GM23338 (cell line): ENCODE measurements at regions not wholly inside any gene's neighbourhood (a gene's known extent, or its start where the extent isn't known, plus 50 kb on each side); places are given as distances from the start of the nearest gene placed in this dataset.

Source experiments
- ATAC-seq: fragments of 200-7000 bp; cut with Tn5 transposase; 3 replicates; pipeline ENCODE4 v1.9.1; 2020
- DNase-seq: peaks from one replicate; pipeline ENCODE4 v3.0.0-alpha.2; 2015; ENCODE audit warnings: low spot score
- H2AFZ ChIP-seq: fragments of 200-600 bp; sonication (generic); 2 replicates; pipeline ENCODE4 v1.8.0; 2016; ENCODE audit warnings: antibody characterized with exemption, mild to moderate bottlenecking, moderate library complexity
- H3F3A ChIP-seq: fragments of 200-600 bp; sonication (generic); replicated peaks from 2 replicates; pipeline ENCODE4 v1.8.0; 2017; ENCODE audit warnings: antibody characterized with exemption, mixed run types, low read depth
- H3K27ac ChIP-seq: fragments of 200-600 bp; sonication (generic); 2 replicates; pipeline ENCODE4 v1.6.1; 2016; ENCODE audit warnings: low read depth
- H3K27me3 ChIP-seq: fragments of 200-600 bp; sonication (generic); 2 replicates; pipeline ENCODE4 v1.8.0; 2016; ENCODE audit warnings: mild to moderate bottlenecking, mixed run types, moderate library complexity; ENCODE audit not compliant: insufficient read depth
- H3K36me3 ChIP-seq: fragments of 200-600 bp; sonication (generic); 2 replicates; pipeline ENCODE4 v1.8.0; 2016; ENCODE audit warnings: mild to moderate bottlenecking; ENCODE audit not compliant: insufficient read depth
- H3K4me1 ChIP-seq: fragments of 200-600 bp; sonication (generic); 2 replicates; pipeline ENCODE4 v1.8.0; 2016; ENCODE audit warnings: mild to moderate bottlenecking, moderate library complexity; ENCODE audit not compliant: insufficient read depth
- H3K4me2 ChIP-seq: fragments of 200-600 bp; sonication (generic); 2 replicates; pipeline ENCODE4 v1.7.1; 2017; ENCODE audit warnings: mixed run types
- H3K4me3 ChIP-seq: fragments of 200-600 bp; sonication (generic); 2 replicates; pipeline ENCODE4 v1.6.1; 2016; ENCODE audit warnings: mixed run types
- H3K79me2 ChIP-seq: fragments of 200-600 bp; sonication (generic); replicated peaks from 2 replicates; pipeline ENCODE4 v1.8.0; 2017; ENCODE audit warnings: mild to moderate bottlenecking; ENCODE audit not compliant: insufficient read depth
- H3K9me2 ChIP-seq: fragments of 200-600 bp; sonication (generic); 2 replicates; pipeline ENCODE4 v1.8.0; 2017; ENCODE audit not compliant: insufficient read depth
- H4K20me1 ChIP-seq: fragments of 200-600 bp; sonication (generic); replicated peaks from 2 replicates; pipeline ENCODE4 v1.8.0; 2017; ENCODE audit warnings: mild to moderate bottlenecking; ENCODE audit not compliant: insufficient read depth
- H3K27ac Mint-ChIP-seq: 2 replicates; pipeline ENCODE4 v1.8.0; 2020; ENCODE audit warnings: inconsistent platforms, mild to moderate bottlenecking, moderate library complexity, mixed read lengths
- H3K27me3 Mint-ChIP-seq: 3 replicates; pipeline ENCODE4 v1.8.0; 2022; ENCODE audit warnings: low read depth, mild to moderate bottlenecking, moderate library complexity, mixed read lengths, inconsistent platforms; ENCODE audit not compliant: insufficient read depth, poor library complexity
- H3K36me3 Mint-ChIP-seq: 3 replicates; pipeline ENCODE4 v1.8.0; 2021; ENCODE audit warnings: low read depth, mild to moderate bottlenecking, inconsistent platforms, moderate library complexity, mixed read lengths
- H3K4me1 Mint-ChIP-seq: 3 replicates; pipeline ENCODE4 v1.8.0; 2020; ENCODE audit warnings: mild to moderate bottlenecking, inconsistent platforms, mixed read lengths
- H3K4me3 Mint-ChIP-seq: 3 replicates; pipeline ENCODE4 v1.8.0; 2021; ENCODE audit warnings: moderate library complexity, mild to moderate bottlenecking, inconsistent platforms, mixed read lengths
- H3K9me3 Mint-ChIP-seq: 3 replicates; pipeline ENCODE4 v1.8.0; 2020; ENCODE audit warnings: moderate library complexity, mild to moderate bottlenecking, inconsistent platforms, mixed read lengths
- CREB1 ChIP-seq: fragments of 250-450 bp; sonication (Bioruptor Pico); IDR thresholded peaks from 2 replicates; pipeline ENCODE4 v1.5.0; 2020; ENCODE audit warnings: low read depth, mild to moderate bottlenecking, moderate library complexity
- EZH2 ChIP-seq: fragments of 200-600 bp; sonication (generic); IDR thresholded peaks from one replicate; pipeline ENCODE4 v1.8.0; 2017; ENCODE audit warnings: antibody characterized with exemption, mild to moderate bottlenecking, low read depth; ENCODE audit not compliant: unreplicated experiment
- EZH2phosphoT487 ChIP-seq: fragments of 200-600 bp; sonication (generic); IDR thresholded peaks from one replicate; pipeline ENCODE4 v1.8.1; 2018; ENCODE audit warnings: antibody characterized with exemption; ENCODE audit not compliant: unreplicated experiment
- JUNB ChIP-seq: IDR thresholded peaks from one replicate; pipeline ENCODE4 v1.6.1; 2016; ENCODE audit warnings: antibody characterized with exemption; ENCODE audit not compliant: unreplicated experiment
- NANOG ChIP-seq: IDR thresholded peaks from 2 replicates; pipeline ENCODE4 v1.6.1; 2016; ENCODE audit warnings: antibody characterized with exemption, borderline replicate concordance
- POLR2AphosphoS5 ChIP-seq: IDR thresholded peaks from 2 replicates; pipeline ENCODE4 v1.6.1; 2016; ENCODE audit warnings: antibody characterized with exemption, low read depth
- STAT1 ChIP-seq: IDR thresholded peaks from one replicate; pipeline ENCODE4 v1.6.1; 2016; ENCODE audit warnings: antibody characterized with exemption; ENCODE audit not compliant: unreplicated experiment
- ZNF114 ChIP-seq: fragments of 250-450 bp; sonication (Bioruptor Pico); IDR thresholded peaks from 2 replicates; pipeline ENCODE4 v1.5.0; 2020; ENCODE audit warnings: mild to moderate bottlenecking, moderate library complexity
- ZNF331 ChIP-seq: fragments of 250-450 bp; sonication (Bioruptor Pico); IDR thresholded peaks from 2 replicates; pipeline ENCODE4 v1.5.0; 2020; ENCODE audit warnings: low read depth, mild to moderate bottlenecking, moderate library complexity
- TF ChIP-seq, protein P1 (sequence below): IDR thresholded peaks from one replicate; pipeline ENCODE4 v1.6.1; 2018; ENCODE audit warnings: antibody characterized with exemption; ENCODE audit not compliant: unreplicated experiment
- TF ChIP-seq, protein P2 (sequence below): IDR thresholded peaks from 2 replicates; pipeline ENCODE4 v1.6.1; 2016; ENCODE audit warnings: antibody characterized with exemption
- TF ChIP-seq, protein P3 (sequence below): fragments of 250-450 bp; sonication (Bioruptor Pico); IDR thresholded peaks from 2 replicates; pipeline ENCODE4 v1.5.0; 2020; ENCODE audit warnings: mild to moderate bottlenecking, moderate library complexity
- TF ChIP-seq, protein P4 (sequence below), 2 experiments: fragments of 200-600 bp in 1 of 2; sonication (generic) in 1 of 2; conservative IDR thresholded peaks; 2 replicates each; pipeline versions ENCODE4 v1.5.1 to v1.6.1; 2016 to 2017; ENCODE audit warnings: antibody characterized with exemption in 2 of 2, low read depth in 2 of 2, mild to moderate bottlenecking in 2 of 2, moderate library complexity in 1 of 2

DNA sequence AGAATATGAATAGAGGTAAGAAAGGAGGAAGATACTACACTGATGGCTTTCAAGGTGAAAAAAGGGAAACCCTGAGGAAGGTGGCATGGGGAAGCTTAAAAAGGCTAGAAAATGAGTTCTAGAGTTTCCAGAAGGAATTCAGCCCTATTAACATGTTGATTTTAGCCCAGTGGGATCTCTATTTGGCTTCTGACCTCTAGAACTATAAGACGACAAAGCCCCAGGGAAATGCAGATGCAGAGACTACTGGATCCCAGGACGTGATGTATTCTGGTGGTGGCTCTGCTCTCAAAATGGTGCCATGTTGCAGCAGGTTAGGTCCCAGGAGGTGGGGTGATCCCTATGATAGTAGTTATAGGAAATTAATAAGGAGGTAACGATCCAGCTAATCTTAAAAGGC is 120.4 kb downstream of the TMA16 start:
- no peak overlapping the region for H3K4me3 Mint-ChIP-seq
- H3K4me2 ChIP-seq, result no peak overlapping the region
- TF ChIP-seq, protein P1, sequence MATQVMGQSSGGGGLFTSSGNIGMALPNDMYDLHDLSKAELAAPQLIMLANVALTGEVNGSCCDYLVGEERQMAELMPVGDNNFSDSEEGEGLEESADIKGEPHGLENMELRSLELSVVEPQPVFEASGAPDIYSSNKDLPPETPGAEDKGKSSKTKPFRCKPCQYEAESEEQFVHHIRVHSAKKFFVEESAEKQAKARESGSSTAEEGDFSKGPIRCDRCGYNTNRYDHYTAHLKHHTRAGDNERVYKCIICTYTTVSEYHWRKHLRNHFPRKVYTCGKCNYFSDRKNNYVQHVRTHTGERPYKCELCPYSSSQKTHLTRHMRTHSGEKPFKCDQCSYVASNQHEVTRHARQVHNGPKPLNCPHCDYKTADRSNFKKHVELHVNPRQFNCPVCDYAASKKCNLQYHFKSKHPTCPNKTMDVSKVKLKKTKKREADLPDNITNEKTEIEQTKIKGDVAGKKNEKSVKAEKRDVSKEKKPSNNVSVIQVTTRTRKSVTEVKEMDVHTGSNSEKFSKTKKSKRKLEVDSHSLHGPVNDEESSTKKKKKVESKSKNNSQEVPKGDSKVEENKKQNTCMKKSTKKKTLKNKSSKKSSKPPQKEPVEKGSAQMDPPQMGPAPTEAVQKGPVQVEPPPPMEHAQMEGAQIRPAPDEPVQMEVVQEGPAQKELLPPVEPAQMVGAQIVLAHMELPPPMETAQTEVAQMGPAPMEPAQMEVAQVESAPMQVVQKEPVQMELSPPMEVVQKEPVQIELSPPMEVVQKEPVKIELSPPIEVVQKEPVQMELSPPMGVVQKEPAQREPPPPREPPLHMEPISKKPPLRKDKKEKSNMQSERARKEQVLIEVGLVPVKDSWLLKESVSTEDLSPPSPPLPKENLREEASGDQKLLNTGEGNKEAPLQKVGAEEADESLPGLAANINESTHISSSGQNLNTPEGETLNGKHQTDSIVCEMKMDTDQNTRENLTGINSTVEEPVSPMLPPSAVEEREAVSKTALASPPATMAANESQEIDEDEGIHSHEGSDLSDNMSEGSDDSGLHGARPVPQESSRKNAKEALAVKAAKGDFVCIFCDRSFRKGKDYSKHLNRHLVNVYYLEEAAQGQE, result no peak
- TF ChIP-seq JUNB, result no peak
- TF ChIP-seq NANOG, result no peak
- TF ChIP-seq, protein P2, sequence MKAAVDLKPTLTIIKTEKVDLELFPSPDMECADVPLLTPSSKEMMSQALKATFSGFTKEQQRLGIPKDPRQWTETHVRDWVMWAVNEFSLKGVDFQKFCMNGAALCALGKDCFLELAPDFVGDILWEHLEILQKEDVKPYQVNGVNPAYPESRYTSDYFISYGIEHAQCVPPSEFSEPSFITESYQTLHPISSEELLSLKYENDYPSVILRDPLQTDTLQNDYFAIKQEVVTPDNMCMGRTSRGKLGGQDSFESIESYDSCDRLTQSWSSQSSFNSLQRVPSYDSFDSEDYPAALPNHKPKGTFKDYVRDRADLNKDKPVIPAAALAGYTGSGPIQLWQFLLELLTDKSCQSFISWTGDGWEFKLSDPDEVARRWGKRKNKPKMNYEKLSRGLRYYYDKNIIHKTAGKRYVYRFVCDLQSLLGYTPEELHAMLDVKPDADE, result no peak
- TF ChIP-seq, protein P3, sequence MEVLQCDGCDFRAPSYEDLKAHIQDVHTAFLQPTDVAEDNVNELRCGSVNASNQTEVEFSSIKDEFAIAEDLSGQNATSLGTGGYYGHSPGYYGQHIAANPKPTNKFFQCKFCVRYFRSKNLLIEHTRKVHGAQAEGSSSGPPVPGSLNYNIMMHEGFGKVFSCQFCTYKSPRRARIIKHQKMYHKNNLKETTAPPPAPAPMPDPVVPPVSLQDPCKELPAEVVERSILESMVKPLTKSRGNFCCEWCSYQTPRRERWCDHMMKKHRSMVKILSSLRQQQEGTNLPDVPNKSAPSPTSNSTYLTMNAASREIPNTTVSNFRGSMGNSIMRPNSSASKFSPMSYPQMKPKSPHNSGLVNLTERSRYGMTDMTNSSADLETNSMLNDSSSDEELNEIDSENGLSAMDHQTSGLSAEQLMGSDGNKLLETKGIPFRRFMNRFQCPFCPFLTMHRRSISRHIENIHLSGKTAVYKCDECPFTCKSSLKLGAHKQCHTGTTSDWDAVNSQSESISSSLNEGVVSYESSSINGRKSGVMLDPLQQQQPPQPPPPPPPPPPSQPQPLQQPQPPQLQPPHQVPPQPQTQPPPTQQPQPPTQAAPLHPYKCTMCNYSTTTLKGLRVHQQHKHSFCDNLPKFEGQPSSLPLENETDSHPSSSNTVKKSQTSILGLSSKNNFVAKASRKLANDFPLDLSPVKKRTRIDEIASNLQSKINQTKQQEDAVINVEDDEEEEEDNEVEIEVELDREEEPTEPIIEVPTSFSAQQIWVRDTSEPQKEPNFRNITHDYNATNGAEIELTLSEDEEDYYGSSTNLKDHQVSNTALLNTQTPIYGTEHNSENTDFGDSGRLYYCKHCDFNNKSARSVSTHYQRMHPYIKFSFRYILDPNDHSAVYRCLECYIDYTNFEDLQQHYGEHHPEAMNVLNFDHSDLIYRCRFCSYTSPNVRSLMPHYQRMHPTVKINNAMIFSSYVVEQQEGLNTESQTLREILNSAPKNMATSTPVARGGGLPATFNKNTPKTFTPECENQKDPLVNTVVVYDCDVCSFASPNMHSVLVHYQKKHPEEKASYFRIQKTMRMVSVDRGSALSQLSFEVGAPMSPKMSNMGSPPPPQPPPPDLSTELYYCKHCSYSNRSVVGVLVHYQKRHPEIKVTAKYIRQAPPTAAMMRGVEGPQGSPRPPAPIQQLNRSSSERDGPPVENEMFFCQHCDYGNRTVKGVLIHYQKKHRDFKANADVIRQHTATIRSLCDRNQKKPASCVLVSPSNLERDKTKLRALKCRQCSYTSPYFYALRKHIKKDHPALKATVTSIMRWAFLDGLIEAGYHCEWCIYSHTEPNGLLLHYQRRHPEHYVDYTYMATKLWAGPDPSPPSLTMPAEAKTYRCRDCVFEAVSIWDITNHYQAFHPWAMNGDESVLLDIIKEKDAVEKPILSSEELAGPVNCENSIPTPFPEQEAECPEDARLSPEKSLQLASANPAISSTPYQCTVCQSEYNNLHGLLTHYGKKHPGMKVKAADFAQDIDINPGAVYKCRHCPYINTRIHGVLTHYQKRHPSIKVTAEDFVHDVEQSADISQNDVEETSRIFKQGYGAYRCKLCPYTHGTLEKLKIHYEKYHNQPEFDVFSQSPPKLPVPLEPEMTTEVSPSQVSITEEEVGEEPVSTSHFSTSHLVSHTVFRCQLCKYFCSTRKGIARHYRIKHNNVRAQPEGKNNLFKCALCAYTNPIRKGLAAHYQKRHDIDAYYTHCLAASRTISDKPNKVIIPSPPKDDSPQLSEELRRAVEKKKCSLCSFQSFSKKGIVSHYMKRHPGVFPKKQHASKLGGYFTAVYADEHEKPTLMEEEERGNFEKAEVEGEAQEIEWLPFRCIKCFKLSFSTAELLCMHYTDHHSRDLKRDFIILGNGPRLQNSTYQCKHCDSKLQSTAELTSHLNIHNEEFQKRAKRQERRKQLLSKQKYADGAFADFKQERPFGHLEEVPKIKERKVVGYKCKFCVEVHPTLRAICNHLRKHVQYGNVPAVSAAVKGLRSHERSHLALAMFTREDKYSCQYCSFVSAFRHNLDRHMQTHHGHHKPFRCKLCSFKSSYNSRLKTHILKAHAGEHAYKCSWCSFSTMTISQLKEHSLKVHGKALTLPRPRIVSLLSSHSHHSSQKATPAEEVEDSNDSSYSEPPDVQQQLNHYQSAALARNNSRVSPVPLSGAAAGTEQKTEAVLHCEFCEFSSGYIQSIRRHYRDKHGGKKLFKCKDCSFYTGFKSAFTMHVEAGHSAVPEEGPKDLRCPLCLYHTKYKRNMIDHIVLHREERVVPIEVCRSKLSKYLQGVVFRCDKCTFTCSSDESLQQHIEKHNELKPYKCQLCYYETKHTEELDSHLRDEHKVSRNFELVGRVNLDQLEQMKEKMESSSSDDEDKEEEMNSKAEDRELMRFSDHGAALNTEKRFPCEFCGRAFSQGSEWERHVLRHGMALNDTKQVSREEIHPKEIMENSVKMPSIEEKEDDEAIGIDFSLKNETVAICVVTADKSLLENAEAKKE (CRISPR knock-in tag), result no peak
- no peak for TF ChIP-seq STAT1
- TF ChIP-seq, protein P4, sequence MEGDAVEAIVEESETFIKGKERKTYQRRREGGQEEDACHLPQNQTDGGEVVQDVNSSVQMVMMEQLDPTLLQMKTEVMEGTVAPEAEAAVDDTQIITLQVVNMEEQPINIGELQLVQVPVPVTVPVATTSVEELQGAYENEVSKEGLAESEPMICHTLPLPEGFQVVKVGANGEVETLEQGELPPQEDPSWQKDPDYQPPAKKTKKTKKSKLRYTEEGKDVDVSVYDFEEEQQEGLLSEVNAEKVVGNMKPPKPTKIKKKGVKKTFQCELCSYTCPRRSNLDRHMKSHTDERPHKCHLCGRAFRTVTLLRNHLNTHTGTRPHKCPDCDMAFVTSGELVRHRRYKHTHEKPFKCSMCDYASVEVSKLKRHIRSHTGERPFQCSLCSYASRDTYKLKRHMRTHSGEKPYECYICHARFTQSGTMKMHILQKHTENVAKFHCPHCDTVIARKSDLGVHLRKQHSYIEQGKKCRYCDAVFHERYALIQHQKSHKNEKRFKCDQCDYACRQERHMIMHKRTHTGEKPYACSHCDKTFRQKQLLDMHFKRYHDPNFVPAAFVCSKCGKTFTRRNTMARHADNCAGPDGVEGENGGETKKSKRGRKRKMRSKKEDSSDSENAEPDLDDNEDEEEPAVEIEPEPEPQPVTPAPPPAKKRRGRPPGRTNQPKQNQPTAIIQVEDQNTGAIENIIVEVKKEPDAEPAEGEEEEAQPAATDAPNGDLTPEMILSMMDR (conservative IDR thresholded peaks at IDR 0.05; ENCODE audit: low read depth in 2 of 2), result no peak
- TF ChIP-seq EZH2phosphoT487, result no peak
- no peak for TF ChIP-seq POLR2AphosphoS5
- TF ChIP-seq ZNF331 (CRISPR knock-in tag), result no peak
- TF ChIP-seq ZNF114 (CRISPR knock-in tag), result no peak
- TF ChIP-seq EZH2, result no peak
- TF ChIP-seq CREB1 (CRISPR knock-in tag), result no peak
- 0 out of 2 replicates have a peak, but pooled peaks cover 5% of the 10 kb centered on the region for H3K4me1 ChIP-seq
- no peaks in the 10 kb centered on the region for H3F3A ChIP-seq
- H3K27me3 Mint-ChIP-seq, result no peaks in the 10 kb centered on the region
- H4K20me1 ChIP-seq, result no peaks in the 10 kb centered on the region
- ATAC-seq (no peak), DNase-seq (peak; percentile 29)
- peaks cover 12% of the 10 kb centered on the region for H3K4me1 Mint-ChIP-seq
- no peak overlapping the region for H3K27ac ChIP-seq
- no peak overlapping the region for H2AFZ ChIP-seq
- no peaks in the 10 kb centered on the region for H3K27me3 ChIP-seq
- peaks cover 4% of the 10 kb centered on the region; the same call in 1 of the 3 replicates for H3K9me3 Mint-ChIP-seq
- no peak overlapping the region for H3K4me3 ChIP-seq
- no peaks in the 10 kb centered on the region for H3K79me2 ChIP-seq
- no peaks in the 10 kb centered on the region; the same call in 1 of the 2 replicates for H3K9me2 ChIP-seq
- H3K36me3 Mint-ChIP-seq, result no peaks in the 10 kb centered on the region
- H3K36me3 ChIP-seq, result no peaks in the 10 kb centered on the region
- no peak overlapping the region for H3K27ac Mint-ChIP-seq
